Body of pancreas (tissue), 4 donors: ENCODE measurements at regions not wholly inside any gene's neighbourhood (a gene's known extent, or its start where the extent isn't known, plus 50 kb on each side); places are given as distances from the start of the nearest gene placed in this dataset.
"Not testable (repeated sequence)": the region's sequence is repeated elsewhere in the genome, so short reads cannot be mapped to it uniquely, and the experiment has no call there.

ENCODE experiments used
- CTCF ChIP-seq, 7 experiments: fragments of 450-650 bp in 4 of 7; fragments of 200-600 bp in 3 of 7; sonication (generic) in 3 of 7; IDR thresholded peaks; one replicate each; pipeline ENCODE4 v1.5.1; 2016 to 2019; ENCODE audit warnings: antibody characterized with exemption in 7 of 7
- POLR2A ChIP-seq, 3 donors: fragments of 450-650 bp; IDR thresholded peaks; one replicate each; pipeline ENCODE4 v1.6.1; 2016; ENCODE audit warnings: antibody characterized with exemption in 3 of 3, mild to moderate bottlenecking in 2 of 3

- TF ChIP-seq CTCF, POLR2A (IDR thresholded peaks at IDR 0.05): not testable (repeated sequence)
Observed at GRCh38 chr12:67719303-67719702, 70.8 kb downstream of the DYRK2 start.
